ENCODE measurements at regions not wholly inside any gene's neighbourhood (a gene's known extent, or its start where the extent isn't known, plus 50 kb on each side); places are given as distances from the start of the nearest gene placed in this dataset.
"Not testable (repeated sequence)": the region's sequence is repeated elsewhere in the genome, so short reads cannot be mapped to it uniquely, and the experiment has no call there.

DNA sequence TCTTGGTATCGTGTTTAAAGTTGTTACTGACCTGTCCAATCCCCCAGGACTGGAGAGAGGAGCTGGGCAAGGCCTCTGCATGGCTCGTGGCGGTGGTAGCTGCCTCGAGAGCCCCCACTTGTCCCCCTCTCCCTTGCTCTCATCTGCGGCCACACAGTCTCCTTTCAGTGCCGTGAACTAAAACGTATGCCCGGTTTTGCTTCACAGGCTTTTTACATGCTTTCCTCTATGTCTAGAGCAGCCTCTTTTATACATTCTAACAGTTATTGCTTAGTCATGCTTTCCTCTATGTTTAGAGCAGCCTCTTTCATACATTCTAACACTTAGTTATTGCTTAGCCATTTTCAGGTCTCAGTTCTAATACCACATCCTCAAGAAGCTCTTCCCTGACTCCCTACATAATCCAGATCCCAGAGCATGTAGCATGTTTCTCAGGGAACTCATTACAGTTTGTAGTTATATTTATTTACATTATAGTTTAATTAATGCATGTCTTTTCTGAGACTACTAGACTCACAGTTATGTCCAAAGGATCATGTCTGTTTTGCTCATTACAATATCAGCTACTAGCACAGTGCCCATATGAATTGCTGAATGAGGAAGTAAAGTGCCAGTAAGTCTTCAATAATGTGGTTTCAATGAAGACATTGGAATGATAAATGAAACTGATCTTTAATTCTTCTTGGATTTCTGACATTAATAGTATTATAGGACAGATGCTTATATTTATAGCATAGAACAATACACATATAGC is 66.5 kb upstream of the TBL1XR1 start:
- H3K4me1 ChIP-seq (ENCODE audit: low read depth) = no peaks in the 10 kb centered on the region
- H3K27ac ChIP-seq = peak overlapping the region; percentile 55
- H3K36me3 ChIP-seq = no peaks in the 10 kb centered on the region
- no peaks in the 10 kb centered on the region for H3K27me3 ChIP-seq
- no peaks in the 10 kb centered on the region for H3K9me3 ChIP-seq (ENCODE audit: low read depth)
- H3K4me3 ChIP-seq = no peak overlapping the region
- TF ChIP-seq, protein P1, sequence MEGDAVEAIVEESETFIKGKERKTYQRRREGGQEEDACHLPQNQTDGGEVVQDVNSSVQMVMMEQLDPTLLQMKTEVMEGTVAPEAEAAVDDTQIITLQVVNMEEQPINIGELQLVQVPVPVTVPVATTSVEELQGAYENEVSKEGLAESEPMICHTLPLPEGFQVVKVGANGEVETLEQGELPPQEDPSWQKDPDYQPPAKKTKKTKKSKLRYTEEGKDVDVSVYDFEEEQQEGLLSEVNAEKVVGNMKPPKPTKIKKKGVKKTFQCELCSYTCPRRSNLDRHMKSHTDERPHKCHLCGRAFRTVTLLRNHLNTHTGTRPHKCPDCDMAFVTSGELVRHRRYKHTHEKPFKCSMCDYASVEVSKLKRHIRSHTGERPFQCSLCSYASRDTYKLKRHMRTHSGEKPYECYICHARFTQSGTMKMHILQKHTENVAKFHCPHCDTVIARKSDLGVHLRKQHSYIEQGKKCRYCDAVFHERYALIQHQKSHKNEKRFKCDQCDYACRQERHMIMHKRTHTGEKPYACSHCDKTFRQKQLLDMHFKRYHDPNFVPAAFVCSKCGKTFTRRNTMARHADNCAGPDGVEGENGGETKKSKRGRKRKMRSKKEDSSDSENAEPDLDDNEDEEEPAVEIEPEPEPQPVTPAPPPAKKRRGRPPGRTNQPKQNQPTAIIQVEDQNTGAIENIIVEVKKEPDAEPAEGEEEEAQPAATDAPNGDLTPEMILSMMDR (IDR thresholded peaks at IDR 0.05; ENCODE audit: low read depth, low read length) = no peak
- DNase-seq (ENCODE audit: low read depth in 1 of 2, low spot score in 1 of 2) = peak in 1 of 2 donors; percentile 33

DNA sequence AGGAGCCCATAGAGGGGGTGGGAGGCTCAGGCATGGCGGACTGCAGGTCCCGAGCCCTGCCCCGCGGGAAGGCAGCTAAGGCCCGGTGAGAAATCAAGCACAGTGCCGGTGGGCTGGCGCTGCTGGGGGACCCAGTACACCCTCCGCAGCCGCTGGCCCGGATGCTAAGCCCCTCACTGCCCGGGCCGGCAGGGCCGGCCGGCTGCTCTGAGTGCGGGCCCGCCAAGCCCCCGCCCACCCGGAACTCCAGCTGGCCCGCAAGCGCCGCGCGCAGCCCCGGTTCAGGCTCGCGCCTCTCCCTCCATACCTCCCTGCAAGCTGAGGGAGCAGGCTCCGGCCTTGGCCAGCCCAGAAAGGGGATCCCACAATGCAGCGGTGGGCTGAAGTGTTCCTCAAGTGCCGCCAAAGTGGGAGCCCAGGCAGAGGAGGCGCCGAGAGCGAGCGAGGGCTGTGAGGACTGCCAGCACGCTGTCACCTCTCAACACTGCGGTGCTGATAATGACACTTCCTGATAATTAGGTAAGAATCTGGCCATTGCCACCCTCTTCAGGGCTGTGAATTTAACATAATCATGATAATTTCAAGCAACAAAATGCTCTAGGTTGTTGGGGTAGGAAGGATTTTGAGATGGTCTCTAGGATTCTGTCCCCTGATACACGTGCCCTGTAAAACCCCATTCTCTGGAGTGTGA is 74.7 kb upstream of the TBL1XR1 start:
- H3K27me3 ChIP-seq; H3K36me3 ChIP-seq; H3K9me3 ChIP-seq (ENCODE audit: low read depth): not testable (repeated sequence)

DNA sequence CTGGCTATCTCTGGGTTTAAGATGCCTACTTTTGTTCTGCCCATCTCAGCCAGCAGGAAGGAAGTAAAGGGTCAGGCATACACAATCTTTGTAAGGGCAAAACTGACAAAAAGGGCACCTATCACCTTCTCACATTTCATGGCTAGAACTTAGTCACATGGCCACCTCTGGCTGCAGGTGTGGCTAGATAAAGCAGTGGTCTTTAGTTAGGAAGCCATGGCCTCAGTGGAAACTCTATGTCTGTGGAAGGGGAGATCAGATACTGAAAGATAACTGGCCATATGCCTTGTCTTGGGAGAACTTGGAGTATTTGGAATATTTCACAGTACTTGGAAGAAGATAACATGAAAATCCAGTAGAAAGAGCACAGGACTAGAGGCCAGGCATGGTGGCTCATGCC is 80.7 kb upstream of the TBL1XR1 start:
- Histone ChIP-seq H3K4me3 (no peak overlapping the region), H3K4me1 (ENCODE audit: low read depth) (no peaks in the 10 kb centered on the region), H3K9me3 (ENCODE audit: low read depth) (no peaks in the 10 kb centered on the region), H3K36me3 (no peaks in the 10 kb centered on the region), H3K27me3 (no peaks in the 10 kb centered on the region), H3K27ac (no peak overlapping the region)
- TF ChIP-seq, protein P1 (IDR thresholded peaks at IDR 0.05; ENCODE audit: low read depth, low read length) = no peak
- DNase-seq (ENCODE audit: low read depth in 1 of 2, low spot score in 1 of 2) = no peak

More for the DNA sequence above, 74.7 kb upstream of the TBL1XR1 start:
- H3K4me1 ChIP-seq (ENCODE audit: low read depth); H3K27ac ChIP-seq; DNase-seq (ENCODE audit: low read depth in 1 of 2, low spot score in 1 of 2); H3K4me3 ChIP-seq: not testable (repeated sequence)

DNA sequence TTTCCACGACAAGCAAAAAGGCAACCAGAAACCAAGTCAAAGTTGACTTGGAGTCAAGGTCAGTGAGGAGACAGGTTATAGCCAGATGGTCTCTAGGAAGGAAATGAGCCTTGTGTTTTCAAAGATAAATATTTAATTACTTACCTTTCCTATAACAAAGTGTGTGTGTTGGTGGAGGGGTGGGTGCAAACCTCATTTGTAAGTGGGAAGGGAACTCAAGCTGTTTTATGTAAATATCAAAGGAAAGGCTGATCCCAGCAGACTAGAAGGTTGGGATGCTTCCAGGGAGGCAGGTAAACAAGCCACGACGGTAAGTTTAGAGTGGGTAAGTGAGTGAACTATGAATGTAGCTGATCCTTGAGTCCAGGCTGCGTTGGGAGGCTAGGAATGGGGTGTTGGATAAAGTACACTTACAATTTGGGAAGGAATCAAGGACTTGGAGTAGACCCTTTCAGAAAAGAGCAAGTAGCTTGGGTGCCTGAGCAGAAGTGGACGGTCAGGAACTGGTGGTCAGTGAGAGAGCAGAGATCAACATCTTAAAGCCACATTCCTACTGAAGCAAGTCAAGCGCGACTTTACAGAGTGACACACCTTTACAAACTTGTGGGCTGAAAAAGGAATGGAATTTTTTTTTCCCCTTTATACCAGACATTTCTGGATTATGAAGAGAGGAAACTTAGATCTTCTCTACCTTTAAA is 82.0 kb upstream of the TBL1XR1 start:
- no peak for DNase-seq (ENCODE audit: low read depth in 1 of 2, low spot score in 1 of 2)

DNA sequence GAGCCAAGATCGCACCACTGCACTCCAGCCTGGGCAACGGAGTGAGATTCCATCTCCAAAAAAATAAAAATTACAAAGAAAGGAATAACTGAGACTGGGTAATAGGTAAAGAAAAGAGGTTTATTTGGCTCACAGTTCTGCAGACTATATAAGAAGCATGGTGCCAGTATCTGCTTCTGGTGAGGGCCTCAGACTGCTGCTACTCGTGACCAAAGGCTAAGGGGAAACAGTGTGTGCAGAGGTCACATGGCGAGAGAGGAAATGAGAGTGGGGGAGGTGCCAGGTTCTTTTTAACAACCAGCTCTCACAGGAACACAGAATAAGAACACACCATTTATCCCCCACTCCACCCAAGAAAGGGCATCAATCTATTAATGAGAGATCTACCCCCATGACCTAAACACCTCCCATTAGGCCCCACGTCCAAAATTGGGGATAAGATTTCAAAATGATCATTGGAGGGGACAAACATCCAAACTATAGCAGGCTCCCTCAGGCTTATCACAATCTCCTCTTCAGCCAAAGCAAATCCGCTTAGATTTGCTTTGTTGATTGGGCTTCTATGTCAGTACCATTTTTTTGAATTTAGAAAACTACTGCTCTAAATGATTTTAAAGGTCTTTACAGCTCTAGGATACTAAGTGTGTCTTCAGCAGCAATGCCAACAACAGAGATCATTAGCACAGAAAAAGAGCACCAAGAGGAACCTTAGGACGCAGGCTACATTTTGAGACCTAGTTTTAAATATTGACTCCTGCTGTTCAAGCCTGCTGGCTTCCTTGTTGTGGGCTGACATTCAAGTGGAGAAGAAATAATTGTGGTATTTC is 84.2 kb upstream of the TBL1XR1 start:
- no peaks in the 10 kb centered on the region for H3K27me3 ChIP-seq
- no peaks in the 10 kb centered on the region for H3K9me3 ChIP-seq (ENCODE audit: low read depth)
- H3K4me3 ChIP-seq = no peak overlapping the region
- no peak overlapping the region for H3K27ac ChIP-seq
- DNase-seq (ENCODE audit: low read depth in 1 of 2, low spot score in 1 of 2) = no peak
- peaks cover 10% of the 10 kb centered on the region for H3K4me1 ChIP-seq (ENCODE audit: low read depth)
- H3K36me3 ChIP-seq = no peaks in the 10 kb centered on the region
- TF ChIP-seq, protein P1 (IDR thresholded peaks at IDR 0.05; ENCODE audit: low read depth, low read length) = no peak

More for the DNA sequence above, 82.0 kb upstream of the TBL1XR1 start:
- no peaks in the 10 kb centered on the region for H3K27me3 ChIP-seq
- no peaks in the 10 kb centered on the region for H3K9me3 ChIP-seq (ENCODE audit: low read depth)
- H3K4me1 ChIP-seq (ENCODE audit: low read depth) = peaks cover 4% of the 10 kb centered on the region
- no peak overlapping the region for H3K4me3 ChIP-seq
- no peak overlapping the region for H3K27ac ChIP-seq
- H3K36me3 ChIP-seq = no peaks in the 10 kb centered on the region
- TF ChIP-seq, protein P1 (IDR thresholded peaks at IDR 0.05; ENCODE audit: low read depth, low read length) = no peak
